ENCODE measurements at regions not wholly inside any gene's neighbourhood (a gene's known extent, or its start where the extent isn't known, plus 50 kb on each side); places are given as distances from the start of the nearest gene placed in this dataset.
"Not testable (repeated sequence)": the region's sequence is repeated elsewhere in the genome, so short reads cannot be mapped to it uniquely, and the experiment has no call there.

DNA sequence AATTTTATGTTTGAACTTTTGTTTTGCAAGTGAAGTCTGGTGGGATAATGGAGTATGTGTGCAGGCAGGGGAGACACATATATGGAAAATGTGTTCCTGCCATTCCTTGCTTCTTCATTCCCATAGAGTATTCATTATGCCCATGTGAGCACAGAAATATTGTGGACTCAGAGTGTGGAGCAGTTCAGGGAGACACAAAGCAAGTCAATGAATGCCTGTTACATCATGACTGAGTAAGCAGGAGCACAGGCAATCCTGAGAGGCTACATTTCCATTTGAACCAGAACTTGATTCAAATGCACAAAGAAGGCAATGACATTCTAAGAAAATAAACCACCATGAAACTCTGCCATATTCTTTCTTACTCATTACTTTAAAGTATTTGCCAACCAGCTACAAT is 990.5 kb downstream of the PRIM2 start:
- TF ChIP-seq, protein P1, sequence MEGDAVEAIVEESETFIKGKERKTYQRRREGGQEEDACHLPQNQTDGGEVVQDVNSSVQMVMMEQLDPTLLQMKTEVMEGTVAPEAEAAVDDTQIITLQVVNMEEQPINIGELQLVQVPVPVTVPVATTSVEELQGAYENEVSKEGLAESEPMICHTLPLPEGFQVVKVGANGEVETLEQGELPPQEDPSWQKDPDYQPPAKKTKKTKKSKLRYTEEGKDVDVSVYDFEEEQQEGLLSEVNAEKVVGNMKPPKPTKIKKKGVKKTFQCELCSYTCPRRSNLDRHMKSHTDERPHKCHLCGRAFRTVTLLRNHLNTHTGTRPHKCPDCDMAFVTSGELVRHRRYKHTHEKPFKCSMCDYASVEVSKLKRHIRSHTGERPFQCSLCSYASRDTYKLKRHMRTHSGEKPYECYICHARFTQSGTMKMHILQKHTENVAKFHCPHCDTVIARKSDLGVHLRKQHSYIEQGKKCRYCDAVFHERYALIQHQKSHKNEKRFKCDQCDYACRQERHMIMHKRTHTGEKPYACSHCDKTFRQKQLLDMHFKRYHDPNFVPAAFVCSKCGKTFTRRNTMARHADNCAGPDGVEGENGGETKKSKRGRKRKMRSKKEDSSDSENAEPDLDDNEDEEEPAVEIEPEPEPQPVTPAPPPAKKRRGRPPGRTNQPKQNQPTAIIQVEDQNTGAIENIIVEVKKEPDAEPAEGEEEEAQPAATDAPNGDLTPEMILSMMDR (IDR thresholded peaks at IDR 0.05 in 2 of 3, conservative IDR thresholded peaks at IDR 0.05 in 1 of 3; ENCODE audit: control insufficient read depth in 2 of 3, extremely low read depth in 1 of 3, insufficient read depth in 1 of 3, low read depth in 3 of 3, low read length in 3 of 3): not testable (repeated sequence)
- not testable (repeated sequence) for TF ChIP-seq BMI1 (IDR thresholded peaks at IDR 0.05; ENCODE audit: borderline replicate concordance); ETV6 (conservative IDR thresholded peaks at IDR 0.05 in 1 of 2, IDR thresholded peaks at IDR 0.05 in 1 of 2; ENCODE audit: borderline replicate concordance in 1 of 2, low read depth in 1 of 2); FOXM1 (IDR thresholded peaks at IDR 0.05; ENCODE audit: low read depth, low read length); BRCA1 (IDR thresholded peaks at IDR 0.05; ENCODE audit: low read depth, low read length); TCF7 (IDR thresholded peaks at IDR 0.05; ENCODE audit: borderline replicate concordance); POLR2A (IDR thresholded peaks at IDR 0.05; ENCODE audit: low read depth, low read length); EGR1 (IDR thresholded peaks at IDR 0.05; ENCODE audit: borderline replicate concordance in 1 of 2, low read depth in 2 of 2, low read length in 2 of 2); YY1 (IDR thresholded peaks at IDR 0.05; ENCODE audit: low read depth, low read length); CBX3 (IDR thresholded peaks at IDR 0.05; ENCODE audit: borderline replicate concordance, low read depth)
- TF ChIP-seq, protein P2, sequence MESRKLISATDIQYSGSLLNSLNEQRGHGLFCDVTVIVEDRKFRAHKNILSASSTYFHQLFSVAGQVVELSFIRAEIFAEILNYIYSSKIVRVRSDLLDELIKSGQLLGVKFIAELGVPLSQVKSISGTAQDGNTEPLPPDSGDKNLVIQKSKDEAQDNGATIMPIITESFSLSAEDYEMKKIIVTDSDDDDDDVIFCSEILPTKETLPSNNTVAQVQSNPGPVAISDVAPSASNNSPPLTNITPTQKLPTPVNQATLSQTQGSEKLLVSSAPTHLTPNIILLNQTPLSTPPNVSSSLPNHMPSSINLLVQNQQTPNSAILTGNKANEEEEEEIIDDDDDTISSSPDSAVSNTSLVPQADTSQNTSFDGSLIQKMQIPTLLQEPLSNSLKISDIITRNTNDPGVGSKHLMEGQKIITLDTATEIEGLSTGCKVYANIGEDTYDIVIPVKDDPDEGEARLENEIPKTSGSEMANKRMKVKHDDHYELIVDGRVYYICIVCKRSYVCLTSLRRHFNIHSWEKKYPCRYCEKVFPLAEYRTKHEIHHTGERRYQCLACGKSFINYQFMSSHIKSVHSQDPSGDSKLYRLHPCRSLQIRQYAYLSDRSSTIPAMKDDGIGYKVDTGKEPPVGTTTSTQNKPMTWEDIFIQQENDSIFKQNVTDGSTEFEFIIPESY (IDR thresholded peaks at IDR 0.05): not testable (repeated sequence)
- TF ChIP-seq, protein P3, sequence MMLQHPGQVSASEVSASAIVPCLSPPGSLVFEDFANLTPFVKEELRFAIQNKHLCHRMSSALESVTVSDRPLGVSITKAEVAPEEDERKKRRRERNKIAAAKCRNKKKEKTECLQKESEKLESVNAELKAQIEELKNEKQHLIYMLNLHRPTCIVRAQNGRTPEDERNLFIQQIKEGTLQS (IDR thresholded peaks at IDR 0.05; ENCODE audit: borderline replicate concordance, extremely low read depth, low read depth, low read length): not testable (repeated sequence)
- TF ChIP-seq, protein P4, sequence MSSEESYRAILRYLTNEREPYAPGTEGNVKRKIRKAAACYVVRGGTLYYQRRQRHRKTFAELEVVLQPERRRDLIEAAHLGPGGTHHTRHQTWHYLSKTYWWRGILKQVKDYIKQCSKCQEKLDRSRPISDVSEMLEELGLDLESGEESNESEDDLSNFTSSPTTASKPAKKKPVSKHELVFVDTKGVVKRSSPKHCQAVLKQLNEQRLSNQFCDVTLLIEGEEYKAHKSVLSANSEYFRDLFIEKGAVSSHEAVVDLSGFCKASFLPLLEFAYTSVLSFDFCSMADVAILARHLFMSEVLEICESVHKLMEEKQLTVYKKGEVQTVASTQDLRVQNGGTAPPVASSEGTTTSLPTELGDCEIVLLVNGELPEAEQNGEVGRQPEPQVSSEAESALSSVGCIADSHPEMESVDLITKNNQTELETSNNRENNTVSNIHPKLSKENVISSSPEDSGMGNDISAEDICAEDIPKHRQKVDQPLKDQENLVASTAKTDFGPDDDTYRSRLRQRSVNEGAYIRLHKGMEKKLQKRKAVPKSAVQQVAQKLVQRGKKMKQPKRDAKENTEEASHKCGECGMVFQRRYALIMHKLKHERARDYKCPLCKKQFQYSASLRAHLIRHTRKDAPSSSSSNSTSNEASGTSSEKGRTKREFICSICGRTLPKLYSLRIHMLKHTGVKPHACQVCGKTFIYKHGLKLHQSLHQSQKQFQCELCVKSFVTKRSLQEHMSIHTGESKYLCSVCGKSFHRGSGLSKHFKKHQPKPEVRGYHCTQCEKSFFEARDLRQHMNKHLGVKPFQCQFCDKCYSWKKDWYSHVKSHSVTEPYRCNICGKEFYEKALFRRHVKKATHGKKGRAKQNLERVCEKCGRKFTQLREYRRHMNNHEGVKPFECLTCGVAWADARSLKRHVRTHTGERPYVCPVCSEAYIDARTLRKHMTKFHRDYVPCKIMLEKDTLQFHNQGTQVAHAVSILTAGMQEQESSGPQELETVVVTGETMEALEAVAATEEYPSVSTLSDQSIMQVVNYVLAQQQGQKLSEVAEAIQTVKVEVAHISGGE (CRISPR knock-in tag; IDR thresholded peaks at IDR 0.05): not testable (repeated sequence)
- TF ChIP-seq, protein P5, sequence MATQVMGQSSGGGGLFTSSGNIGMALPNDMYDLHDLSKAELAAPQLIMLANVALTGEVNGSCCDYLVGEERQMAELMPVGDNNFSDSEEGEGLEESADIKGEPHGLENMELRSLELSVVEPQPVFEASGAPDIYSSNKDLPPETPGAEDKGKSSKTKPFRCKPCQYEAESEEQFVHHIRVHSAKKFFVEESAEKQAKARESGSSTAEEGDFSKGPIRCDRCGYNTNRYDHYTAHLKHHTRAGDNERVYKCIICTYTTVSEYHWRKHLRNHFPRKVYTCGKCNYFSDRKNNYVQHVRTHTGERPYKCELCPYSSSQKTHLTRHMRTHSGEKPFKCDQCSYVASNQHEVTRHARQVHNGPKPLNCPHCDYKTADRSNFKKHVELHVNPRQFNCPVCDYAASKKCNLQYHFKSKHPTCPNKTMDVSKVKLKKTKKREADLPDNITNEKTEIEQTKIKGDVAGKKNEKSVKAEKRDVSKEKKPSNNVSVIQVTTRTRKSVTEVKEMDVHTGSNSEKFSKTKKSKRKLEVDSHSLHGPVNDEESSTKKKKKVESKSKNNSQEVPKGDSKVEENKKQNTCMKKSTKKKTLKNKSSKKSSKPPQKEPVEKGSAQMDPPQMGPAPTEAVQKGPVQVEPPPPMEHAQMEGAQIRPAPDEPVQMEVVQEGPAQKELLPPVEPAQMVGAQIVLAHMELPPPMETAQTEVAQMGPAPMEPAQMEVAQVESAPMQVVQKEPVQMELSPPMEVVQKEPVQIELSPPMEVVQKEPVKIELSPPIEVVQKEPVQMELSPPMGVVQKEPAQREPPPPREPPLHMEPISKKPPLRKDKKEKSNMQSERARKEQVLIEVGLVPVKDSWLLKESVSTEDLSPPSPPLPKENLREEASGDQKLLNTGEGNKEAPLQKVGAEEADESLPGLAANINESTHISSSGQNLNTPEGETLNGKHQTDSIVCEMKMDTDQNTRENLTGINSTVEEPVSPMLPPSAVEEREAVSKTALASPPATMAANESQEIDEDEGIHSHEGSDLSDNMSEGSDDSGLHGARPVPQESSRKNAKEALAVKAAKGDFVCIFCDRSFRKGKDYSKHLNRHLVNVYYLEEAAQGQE (IDR thresholded peaks at IDR 0.05; ENCODE audit: low read depth, low read length): not testable (repeated sequence)
